HG03139 (cell line): ENCODE measurements at regions not wholly inside any gene's neighbourhood (a gene's known extent, or its start where the extent isn't known, plus 50 kb on each side); places are given as distances from the start of the nearest gene placed in this dataset.

Experiments
- ATAC-seq: cut with Tn5 transposase; IDR thresholded peaks from one replicate; pipeline ENCODE4 v1.9.1; 2021; ENCODE audit not compliant: unreplicated experiment

DNA sequence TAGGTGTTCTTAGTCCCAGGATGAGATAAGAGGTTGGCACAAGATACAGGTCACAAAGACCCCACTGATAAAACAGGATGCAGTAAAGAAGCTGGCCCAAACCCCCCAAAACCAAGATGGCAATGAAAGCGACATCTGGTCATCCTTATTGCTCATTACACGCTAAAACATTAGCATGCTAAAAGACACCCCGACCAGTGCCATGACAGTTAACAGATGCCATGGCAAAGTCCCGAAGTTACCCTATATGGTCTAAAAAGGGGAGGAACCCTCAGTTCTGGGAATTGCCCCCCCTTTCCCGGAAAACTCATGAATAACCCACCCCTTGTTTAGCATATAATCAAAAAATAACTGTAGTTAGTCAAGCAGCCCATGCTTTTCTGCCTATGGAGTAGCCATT is 251.1 kb downstream of the SLC4A3 start:
- no peak for ATAC-seq

DNA sequence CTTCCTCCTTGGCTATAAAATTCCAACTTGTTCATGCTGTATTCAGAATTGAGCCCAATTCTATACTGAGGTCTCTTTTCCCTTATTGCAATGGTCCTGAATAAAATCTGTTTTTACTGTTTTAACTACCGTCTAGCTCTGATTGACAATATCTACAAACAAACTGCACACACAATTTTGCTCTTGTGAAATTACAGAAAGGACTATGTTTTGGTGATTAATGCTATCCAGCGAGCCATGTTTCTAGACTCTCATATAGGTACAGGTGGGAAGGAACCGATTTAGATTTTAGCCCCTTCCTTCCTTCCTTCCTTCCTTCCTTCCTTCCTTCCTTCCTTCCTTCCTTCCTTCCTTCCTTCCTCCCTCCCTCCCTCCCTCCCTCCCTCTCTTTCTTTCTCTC is 254.4 kb downstream of the SLC4A3 start:
- ATAC-seq, result no peak

DNA sequence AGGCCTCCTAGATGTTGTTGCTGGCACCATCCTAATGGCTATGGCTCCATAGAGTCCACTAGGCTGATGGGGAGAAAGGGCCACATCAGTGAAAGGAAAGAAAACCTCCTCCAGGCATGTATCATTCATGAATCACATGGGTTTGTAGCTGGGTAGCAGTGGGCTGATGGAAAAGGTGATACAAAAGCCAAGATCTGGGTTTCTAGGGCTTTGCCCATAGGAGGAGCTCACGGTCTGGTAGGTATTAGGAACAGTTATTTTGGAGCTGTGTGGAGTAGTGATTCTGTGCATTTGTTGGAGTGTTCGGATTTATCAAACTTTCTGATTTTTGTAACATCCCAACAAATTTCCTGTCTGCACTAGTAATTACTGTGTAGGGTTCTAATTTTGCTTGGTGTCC is 259.2 kb downstream of the SLC4A3 start:
- ATAC-seq, result no peak

DNA sequence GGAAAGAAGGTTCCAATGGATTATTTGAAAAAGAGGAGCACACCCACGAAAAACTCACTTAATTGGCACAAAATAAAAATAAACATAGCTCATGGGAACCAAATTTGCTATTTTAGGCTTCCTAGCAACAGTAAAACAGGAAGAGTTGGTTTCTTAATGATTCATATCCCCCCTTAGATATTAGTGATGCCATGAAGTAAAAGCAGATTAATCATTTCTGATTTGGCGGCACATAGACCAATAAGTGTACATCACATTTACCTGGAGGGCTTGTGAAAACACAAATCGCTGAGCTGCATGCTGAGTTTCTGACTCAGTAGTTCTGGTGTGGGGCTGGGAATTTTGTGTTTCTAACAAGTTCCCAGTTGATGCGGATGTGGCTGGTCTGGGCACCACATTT is 260.4 kb downstream of the SLC4A3 start:
- no peak for ATAC-seq

DNA sequence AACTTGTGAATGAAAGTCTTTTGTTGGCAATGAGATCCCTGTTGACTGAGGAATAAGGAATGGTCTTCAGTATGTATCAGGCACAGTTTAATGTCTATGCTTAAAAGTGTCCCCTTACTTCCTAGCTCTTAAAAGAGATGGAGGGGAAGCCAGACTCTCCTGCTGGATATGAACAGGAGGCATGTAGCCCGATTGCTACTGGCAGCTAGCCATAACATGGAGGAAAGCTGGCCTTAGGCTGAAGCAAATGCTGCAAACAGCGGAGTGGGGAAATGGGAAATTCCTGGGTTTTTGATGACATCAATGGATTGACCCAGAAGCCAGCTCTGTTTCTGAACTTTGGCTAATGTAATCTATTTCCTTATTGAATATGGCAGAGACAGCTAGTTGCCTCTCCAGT is 266.1 kb downstream of the SLC4A3 start:
- no peak for ATAC-seq

DNA sequence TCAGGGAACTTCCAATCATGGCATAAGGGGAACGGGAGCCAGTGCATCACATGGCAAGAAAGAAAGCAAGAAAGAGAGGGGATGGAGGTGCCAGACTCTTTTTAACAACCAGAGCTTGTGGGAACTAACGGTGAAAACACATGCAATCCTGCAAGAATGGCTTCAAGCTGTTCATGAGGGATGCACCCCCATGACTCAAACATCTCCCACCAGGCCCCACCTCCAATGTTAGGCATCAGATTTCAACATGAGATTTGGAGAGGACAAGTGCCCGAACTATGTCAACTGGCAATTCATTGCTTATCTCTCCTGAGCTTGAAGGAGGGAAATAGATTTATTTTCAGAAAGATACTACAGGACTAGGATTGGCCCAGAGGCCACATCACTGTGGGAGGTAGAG is 270.0 kb downstream of the SLC4A3 start:
- ATAC-seq, result no peak

DNA sequence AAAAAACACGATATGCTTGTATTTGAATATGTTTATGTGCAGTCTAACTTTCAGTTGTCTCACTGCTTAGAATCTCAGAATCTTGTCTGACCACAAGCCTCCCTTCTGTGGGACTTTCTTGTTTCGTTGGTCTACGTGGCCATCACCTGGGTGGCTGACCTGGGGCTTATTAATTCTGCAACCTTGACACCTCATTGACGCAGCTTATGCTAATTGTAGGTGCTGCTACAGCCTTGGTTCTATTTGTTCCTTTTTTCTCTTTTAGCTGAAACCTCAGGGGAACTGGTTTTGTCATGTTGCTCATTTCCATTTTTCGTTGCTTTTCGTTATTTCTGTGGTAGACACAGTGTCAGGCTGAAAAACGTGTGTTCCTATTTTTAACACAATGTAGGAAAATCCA is 273.7 kb downstream of the SLC4A3 start:
- no peak for ATAC-seq

DNA sequence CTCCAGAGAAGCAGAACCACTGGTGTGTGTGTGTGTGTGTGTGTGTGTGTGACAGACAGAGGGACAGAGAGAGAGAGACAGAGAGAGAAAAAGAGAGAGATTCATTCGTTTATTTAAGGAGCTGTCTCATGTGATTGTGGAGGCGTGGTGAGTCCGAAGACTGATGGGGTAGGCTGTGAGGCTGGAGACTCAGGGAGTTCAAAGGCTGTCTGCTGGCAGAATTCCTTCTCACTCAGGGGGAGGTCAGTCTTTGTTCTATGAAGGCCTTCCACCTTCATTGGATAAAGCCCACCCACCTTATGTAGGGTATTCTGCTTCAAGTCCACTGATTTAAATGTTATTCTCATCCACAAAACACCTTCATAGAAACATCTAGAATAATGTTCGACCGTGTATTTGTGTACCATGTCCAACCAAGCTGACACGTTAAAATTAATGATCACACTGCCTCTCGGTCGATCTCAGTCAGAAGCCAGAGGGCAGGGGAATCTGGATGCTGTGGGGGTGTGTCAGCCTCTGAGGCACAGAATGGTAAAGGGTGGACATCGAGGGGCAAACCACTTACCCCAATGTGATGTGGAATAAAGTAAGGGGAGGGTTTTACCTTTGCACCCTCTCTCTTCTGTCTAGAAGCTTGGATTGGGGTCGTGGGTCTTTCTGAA is 275.6 kb downstream of the SLC4A3 start:
- ATAC-seq, result no peak

DNA sequence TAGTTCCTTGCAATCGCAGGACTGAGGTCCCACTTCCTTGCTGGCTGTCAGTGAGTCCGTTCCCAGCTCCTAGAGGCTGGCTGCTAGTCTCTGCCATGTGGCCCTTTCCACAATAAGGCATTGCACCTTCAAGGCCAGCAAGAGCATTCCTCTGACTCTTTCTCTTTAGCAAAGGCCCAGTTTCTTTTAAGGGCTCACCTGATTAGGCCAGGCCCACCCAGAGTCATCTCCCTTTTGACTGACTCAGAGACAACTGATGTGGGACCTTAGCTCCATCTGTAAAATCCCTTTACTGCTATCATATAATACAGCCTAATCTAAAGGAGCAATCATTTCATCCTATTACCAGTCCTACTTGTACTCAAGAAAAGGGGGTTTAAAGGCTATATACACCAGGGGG is 278.2 kb downstream of the SLC4A3 start:
- no peak for ATAC-seq

DNA sequence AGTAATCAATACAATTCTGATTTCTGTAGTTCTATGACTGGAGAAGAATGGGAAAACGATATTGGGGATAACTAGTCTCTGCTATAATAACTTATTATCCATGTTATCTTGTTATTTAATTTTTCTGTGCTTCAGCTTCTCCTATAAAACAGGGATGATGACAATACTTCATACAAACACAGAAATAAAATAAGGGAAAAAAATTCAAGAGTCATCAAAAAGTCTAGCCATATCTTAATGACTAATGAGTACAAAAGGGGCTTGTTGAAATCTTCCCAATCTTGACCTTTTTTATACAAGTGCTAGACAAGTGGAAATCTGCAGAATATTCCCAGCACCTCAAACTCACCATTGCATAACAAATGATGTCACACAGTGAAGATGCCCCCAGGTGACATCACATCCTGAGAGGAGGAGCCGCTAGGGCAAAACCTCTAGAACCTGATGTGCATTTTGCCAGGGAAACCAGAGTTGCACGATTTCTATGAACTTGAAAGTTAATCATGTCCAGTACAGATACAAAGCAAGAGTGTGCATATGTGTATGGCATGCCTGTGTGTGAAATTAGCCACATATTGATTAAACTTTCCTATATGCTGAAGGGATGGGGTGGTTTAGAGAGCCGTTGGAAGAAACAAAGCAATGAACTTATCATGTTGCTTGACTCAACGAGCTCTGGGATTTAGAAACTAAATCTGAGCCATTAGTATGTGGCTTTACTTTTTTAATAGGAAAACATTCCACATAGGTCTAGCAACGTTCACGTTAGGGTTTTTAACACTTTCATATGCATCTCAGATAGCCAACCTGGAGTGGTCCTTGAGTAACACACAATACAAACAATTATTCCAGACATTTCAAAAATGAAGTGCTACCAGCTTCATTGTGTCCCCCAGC is 278.9 kb downstream of the SLC4A3 start:
- ATAC-seq, result no peak

DNA sequence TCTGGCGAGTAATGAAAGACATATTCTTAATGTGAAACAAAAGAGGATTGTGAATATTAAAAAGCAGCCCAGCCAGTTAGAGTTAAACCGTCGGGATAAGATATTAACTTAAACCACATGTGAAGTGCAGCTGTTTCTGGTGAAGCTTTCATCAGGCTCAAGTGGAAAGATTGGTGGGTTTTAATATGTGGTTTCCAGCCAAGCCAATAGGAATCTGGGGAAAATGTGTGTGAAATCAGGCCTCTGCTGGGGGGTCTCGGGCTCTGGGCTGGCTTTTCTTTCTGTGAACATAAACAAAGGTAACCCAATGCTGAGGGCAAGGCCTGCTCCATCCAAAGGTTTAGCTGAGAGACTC is 279.6 kb downstream of the SLC4A3 start:
- ATAC-seq, result no peak

DNA sequence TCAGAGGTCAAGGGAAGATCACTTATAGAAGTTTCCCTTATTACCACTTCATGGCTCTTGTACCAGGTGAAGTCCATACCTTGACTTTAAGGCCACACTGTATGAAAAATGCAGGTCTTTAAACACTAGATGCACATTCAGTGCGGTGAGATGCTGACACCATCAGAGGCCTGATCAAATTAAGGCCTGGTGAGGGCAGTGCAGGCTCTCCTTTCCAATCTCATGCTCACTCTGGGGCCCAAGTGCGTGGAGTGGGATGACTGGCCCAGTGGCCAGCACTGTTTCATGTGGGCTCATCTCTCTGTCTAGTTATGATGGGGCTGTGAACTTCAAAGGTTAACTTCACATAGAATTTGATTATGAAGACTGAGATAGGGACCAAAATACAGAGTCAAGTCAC is 281.1 kb downstream of the SLC4A3 start:
- no peak for ATAC-seq

DNA sequence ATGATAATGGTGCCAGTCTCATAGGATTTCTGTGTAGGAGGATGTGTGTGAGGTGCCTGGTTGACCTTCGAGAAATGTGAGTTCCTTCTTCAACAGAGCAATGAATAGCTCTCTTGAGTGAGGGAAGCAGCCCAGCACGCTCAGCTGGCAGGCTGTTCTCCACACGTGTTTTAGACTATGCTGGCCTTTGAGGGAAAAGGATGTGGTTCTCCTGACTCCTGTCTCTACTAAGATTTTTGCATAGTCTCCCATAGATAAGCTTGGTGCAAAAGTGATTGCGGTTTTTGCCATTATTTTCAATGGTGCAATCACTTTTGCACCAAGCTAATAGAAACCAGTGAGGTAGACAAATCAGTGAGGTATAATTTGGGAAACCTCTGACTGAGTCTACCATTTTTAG is 284.1 kb downstream of the SLC4A3 start:
- no peak for ATAC-seq

DNA sequence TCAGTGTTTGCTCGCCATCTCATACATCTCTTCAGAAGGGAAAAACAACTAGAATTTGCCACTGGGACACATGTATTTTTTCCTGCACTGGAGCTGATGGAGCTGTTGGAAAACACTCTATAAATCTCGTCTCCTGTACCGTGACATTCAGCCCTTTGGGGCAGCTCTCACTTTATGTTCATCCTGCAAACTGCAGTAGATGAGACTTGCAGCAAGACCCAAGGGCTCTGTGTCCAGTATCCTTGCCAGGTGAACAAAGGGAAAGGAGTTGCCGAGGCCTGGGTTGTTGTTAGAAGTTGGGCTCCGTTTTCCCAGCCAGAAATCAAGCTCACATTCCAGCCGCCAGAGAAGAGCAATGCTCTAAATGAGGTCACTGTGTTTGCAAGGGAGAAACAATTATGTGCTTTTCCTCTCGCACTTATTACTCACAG is 285.1 kb downstream of the SLC4A3 start:
- ATAC-seq, result no peak

DNA sequence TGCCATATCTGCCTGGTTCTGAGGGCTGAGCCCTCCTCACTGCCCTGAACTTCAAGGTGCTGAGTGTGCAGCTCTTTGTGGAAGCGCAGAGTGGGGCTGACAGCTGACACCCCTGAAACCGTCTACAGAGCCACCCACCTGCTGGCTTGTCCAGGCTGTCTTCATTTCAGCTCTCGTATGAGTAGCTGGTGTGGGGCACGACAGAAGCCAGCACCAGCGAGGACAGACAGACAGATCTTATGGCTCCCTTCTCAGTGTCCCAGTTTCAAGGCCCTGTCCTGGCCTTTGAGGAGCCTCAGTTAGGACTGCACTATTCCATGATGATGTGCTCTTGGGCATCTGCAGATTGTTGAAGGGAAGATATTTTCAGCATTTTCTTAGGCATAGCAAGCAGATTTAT is 287.1 kb downstream of the SLC4A3 start:
- no peak for ATAC-seq

DNA sequence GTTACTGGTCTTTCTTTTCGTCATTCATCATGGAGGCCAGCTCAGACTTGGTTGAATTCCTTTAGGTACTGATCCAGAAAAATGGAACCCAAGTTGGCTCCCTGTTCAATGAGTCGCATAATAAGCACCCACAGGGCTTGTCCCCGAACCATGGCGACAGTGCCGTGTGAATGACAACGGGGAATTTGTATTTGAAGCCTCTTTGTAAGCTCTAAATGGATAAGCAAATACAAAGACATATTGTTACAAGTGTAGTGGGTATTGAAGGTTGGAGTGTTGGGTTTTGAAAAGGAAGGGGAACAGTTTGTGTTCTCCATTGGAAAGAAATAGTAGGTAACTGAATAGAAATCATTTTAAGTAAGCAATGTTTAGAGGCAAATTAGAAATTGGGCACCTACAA is 288.9 kb downstream of the SLC4A3 start:
- ATAC-seq, result no peak

DNA sequence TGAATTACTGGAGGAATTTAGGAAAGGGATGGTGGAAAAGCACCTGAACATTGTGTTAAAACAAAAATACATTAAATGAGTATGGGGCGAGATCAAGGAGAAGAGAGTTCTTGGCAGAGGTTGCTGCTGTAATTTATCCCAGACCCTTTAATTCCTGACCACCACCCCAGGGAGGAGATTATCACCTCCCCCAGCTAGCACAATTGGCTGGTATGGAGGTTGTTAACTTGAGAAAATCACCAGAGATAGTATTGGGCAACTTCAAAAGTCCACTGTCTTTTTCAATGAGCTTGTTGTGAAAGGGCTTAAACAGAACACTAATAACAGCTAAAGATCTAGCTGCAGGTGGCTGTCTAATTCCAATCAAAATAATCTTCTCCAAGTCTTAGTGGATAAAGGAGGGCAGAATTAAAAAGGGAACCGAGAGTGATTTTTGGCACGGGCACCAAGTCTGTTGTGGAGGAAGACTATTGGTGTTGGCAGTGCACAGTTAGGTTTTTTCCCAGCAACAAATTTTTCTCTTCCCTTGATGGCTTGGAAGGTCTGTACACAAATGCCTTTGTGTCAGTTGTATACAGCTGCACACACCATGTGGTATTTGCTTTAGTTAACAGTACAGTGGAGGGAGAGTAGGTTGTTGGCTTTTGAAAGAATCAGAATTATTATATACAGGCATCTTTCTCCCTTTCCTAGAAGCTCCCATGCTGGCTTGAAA is 289.5 kb downstream of the SLC4A3 start:
- no peak for ATAC-seq

DNA sequence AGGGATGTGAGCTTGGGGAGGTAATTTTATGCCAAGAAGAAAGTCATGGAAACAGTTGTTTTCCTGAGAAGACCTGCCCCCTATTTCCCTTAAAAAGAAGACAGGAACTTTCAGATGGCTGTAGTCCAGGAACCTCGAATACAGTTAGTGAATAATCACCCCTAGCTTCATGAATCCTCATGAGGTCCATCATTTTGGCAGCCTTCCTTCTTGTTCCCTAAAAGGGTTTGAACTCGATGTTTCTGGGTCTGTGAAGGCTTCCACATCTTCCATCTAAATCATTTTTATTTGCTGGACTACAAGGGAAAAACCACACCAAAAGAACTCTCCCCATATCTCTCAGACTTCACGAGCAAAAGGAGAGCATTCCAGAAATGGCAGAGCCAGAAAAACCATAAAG is 290.8 kb downstream of the SLC4A3 start:
- no peak for ATAC-seq

DNA sequence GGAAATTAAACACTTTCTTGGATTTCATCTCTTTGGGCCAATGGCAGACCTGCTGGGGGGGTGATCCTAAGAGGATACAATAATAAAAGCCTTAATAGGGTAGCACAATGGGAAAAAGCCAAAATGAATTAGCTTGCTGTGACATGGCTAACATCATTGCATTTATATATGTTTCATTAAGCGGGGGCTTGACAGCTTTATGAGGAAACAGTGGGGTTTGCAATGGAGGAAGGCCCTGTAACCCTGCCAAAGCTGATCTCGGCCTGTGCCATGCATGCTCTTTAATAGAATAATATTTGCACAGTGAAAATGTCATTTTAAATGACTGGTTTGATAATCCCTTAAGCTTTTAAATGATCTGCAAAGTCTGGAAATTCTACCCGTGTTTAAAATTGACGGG is 291.5 kb downstream of the SLC4A3 start:
- ATAC-seq, result no peak

DNA sequence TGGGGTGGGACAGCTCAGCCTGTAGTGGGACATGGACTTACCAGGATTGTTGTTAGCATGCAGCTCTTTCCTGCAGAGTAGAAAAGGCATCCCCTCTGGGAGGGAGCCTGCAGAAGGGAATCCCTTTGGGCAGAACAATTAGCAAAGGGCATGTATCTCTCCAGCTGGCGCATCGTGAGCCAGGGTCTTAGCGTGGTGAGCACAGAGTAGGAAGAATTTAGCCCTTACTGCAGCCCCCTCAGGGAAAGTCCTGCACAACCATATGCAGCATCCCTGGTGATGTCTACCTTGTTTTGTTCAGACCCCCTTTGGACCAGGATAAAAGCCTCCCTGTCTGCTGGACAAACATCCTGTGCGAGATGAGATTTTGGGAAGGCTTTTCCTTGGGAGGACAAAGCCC is 292.1 kb downstream of the SLC4A3 start:
- ATAC-seq, result no peak

DNA sequence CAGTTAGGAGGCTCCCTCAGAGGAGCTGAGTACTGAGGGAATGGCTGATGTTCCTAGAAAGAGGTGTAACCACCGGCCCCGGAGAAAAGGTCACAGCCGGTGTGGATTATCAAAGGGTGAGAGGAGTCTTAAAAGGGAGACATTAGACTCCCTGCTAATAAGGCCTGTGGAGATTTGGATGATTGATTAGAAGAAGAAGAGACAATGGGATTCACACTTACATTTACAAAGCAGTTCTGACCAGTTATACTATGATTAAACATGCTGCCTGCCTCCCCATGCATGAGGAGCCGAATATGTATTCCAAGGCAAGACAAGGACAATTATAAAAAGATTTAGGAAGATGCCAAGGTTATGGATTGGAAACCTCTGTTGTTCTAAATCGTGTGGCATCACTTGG is 302.4 kb downstream of the SLC4A3 start:
- no peak for ATAC-seq

DNA sequence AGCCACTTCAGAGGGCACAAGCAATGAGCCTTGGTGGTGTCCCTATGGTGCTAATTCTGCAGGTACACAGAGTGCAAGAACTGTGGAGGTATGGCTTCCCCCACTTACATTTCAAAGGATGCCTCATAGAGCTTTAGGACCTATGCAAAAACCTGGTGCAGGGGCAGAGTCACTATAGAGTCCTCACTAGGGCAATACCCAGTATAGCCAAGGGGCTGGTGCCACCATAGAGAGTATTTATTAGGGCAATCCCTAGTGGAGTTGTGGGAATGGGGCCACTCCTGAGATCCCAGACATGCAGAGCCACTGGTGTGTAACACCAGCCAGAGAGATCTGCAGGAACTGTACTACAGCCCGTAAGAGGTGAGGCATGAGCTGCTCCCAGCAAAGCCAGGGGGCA is 312.2 kb downstream of the SLC4A3 start:
- no peak for ATAC-seq
